Mucosa of descending colon (tissue), 3 donors: ENCODE measurements at regions not wholly inside any gene's neighbourhood (a gene's known extent, or its start where the extent isn't known, plus 50 kb on each side); places are given as distances from the start of the nearest gene placed in this dataset.

Source experiments
- ATAC-seq: fragments of 200-7000 bp; cut with Tn5 transposase; one replicate; pipeline ENCODE4 v1.9.1; 2020; ENCODE audit warnings: mild to moderate bottlenecking, moderate library complexity
- DNase-seq, 3 donors: peaks; one replicate each; pipeline ENCODE4 v3.0.0-alpha.2; 2020
- H3K36me3 ChIP-seq: fragments of 200-600 bp; one replicate; pipeline ENCODE4 v1.8.0; 2021; ENCODE audit warnings: low read depth, mild to moderate bottlenecking
- H3K4me1 ChIP-seq: fragments of 200-600 bp; one replicate; pipeline ENCODE4 v1.8.0; 2021; ENCODE audit warnings: low read depth, mild to moderate bottlenecking
- H3K4me3 ChIP-seq: fragments of 200-600 bp; one replicate; pipeline ENCODE4 v1.8.0; 2021; ENCODE audit warnings: mild to moderate bottlenecking
- H3K9me3 ChIP-seq: fragments of 200-600 bp; one replicate; pipeline ENCODE4 v1.8.0; 2021; ENCODE audit warnings: mild to moderate bottlenecking
- intact Hi-C, 2 donors: fragments of 100-400 bp; cut with DNase I in 1 of 2; cut with micrococcal nuclease in 1 of 2; formaldehyde crosslinking; loops; one replicate each; pipeline versions ENCODE4 v1.11.0 to v1.11.1; 2022; cut with DNase I, micrococcal nuclease
- TF ChIP-seq, protein P1 (sequence below): fragments of 200-600 bp; IDR thresholded peaks from one replicate; pipeline ENCODE4 v1.8.0; 2022; ENCODE audit warnings: antibody characterized with exemption, mild to moderate bottlenecking
- donor health status: DM: no; HTN: no; CAD: no; lungs with moderate emphysema.
- donor health status: DM: no; HTN: no; CAD: no.
- donor health status: DM: no; HTN: yes; CAD: no.

DNA sequence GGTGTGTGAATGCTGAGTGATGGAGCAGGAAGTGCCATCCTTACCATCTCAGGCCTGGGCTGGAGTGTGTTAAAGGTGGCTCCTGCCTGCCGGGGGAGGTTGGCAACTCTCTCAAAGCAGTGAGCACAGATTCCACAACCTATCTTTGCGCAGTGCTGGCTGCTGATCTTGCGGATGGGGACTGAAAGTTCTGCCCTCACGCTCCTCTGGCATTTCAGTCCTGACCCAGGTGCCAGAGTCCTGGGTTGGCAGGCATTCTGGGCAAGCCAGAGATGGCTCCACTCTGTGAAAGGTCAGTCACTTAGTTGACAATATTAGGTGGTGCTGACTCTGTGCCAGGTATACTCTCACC, 315.5 kb downstream of the RPS24 start:
- no peak for DNase-seq
- no peaks in the 10 kb centered on the region for H3K9me3 ChIP-seq
- no peak for ATAC-seq
- no peak overlapping the region for H3K4me3 ChIP-seq
- TF ChIP-seq, protein P1, sequence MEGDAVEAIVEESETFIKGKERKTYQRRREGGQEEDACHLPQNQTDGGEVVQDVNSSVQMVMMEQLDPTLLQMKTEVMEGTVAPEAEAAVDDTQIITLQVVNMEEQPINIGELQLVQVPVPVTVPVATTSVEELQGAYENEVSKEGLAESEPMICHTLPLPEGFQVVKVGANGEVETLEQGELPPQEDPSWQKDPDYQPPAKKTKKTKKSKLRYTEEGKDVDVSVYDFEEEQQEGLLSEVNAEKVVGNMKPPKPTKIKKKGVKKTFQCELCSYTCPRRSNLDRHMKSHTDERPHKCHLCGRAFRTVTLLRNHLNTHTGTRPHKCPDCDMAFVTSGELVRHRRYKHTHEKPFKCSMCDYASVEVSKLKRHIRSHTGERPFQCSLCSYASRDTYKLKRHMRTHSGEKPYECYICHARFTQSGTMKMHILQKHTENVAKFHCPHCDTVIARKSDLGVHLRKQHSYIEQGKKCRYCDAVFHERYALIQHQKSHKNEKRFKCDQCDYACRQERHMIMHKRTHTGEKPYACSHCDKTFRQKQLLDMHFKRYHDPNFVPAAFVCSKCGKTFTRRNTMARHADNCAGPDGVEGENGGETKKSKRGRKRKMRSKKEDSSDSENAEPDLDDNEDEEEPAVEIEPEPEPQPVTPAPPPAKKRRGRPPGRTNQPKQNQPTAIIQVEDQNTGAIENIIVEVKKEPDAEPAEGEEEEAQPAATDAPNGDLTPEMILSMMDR: no peak
- H3K4me1 ChIP-seq: no peaks in the 10 kb centered on the region
- intact Hi-C loops: no loop called here
- H3K36me3 ChIP-seq: no peaks in the 10 kb centered on the region

GRCh38 chr10:78349911-78350663, 316.4 kb downstream of the RPS24 start:
- H3K36me3 ChIP-seq: no peaks in the 10 kb centered on the region
- no peaks in the 10 kb centered on the region for H3K4me1 ChIP-seq
- DNase-seq (no peak), ATAC-seq (no peak)
- TF ChIP-seq, protein P1: no peak
- H3K9me3 ChIP-seq: no peaks in the 10 kb centered on the region
- intact Hi-C loops: no loop called here
- H3K4me3 ChIP-seq: no peak overlapping the region

- no peak for DNase-seq
- Histone ChIP-seq H3K9me3 (no peaks in the 10 kb centered on the region), H3K4me1 (no peaks in the 10 kb centered on the region), H3K4me3 (no peak overlapping the region), H3K36me3 (no peaks in the 10 kb centered on the region)
- intact Hi-C loops: no loop called here
- ATAC-seq: no peak
- TF ChIP-seq, protein P1: no peak
Measured at GRCh38 chr10:78351283-78351682, 317.6 kb downstream of the RPS24 start.

DNA sequence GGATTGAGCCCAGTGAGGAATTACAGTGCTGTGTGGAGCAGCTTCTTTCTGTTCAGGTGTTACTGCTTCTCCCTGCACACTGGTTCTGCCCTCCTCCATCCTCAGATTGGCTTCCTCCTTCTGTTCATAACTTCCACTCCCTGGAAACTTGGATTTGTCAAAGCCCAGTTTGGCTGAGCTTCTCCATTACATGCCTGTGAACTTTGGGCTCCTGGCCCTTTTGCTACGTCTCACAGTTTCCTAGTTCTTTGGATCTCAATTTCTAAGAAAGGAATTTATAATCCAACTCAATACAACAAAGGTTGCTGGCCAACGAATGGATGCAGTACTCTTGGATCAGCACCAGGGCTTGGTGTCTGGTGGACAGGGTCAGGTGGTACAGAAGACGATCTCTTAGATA, 318.1 kb downstream of the RPS24 start:
- no peak overlapping the region for H3K4me3 ChIP-seq
- no peak for DNase-seq
- no peak for ATAC-seq
- TF ChIP-seq, protein P1: no peak
- H3K36me3 ChIP-seq: no peaks in the 10 kb centered on the region
- H3K9me3 ChIP-seq: no peaks in the 10 kb centered on the region
- H3K4me1 ChIP-seq: no peaks in the 10 kb centered on the region
- intact Hi-C loops: no loop called here

GRCh38 chr10:78353636-78354035, 320.0 kb downstream of the RPS24 start:
- no peak for DNase-seq
- intact Hi-C loops: no loop called here

More at GRCh38 chr10:78353636-78354035, 320.0 kb downstream of the RPS24 start:
- no peaks in the 10 kb centered on the region for H3K4me1 ChIP-seq
- no peak for ATAC-seq
- TF ChIP-seq, protein P1: no peak
- no peak overlapping the region for H3K4me3 ChIP-seq
- H3K9me3 ChIP-seq: no peaks in the 10 kb centered on the region
- H3K36me3 ChIP-seq: no peaks in the 10 kb centered on the region
